RWPE1 (cell line): ENCODE measurements at regions not wholly inside any gene's neighbourhood (a gene's known extent, or its start where the extent isn't known, plus 50 kb on each side); places are given as distances from the start of the nearest gene placed in this dataset.

Experiments used
- CTCF ChIA-PET: fragments of 350-600 bp; sonication (Branson Sonifier 250); formaldehyde crosslinking; extraction: SDS; loops from one replicate; lab custom pipeline; 2021; lab: Yijun Ruan, JAX
- POLR2A ChIA-PET: fragments of 400-600 bp; formaldehyde crosslinking; extraction: SDS; loops from one replicate; lab custom pipeline; 2020; ENCODE audit warnings: antibody characterized with exemption; ENCODE audit not compliant: low non-redundant PET; lab: Yijun Ruan, JAX
- DNase-seq: peaks from one replicate; pipeline ENCODE4 v3.0.0; 2012; ENCODE audit warnings: low spot score
- H3K27ac ChIP-seq: fragments of 450-650 bp; 2 replicates; pipeline ENCODE4 v1.5.1; 2017
- TF ChIP-seq, protein P1 (sequence below): fragments of 450-650 bp; conservative IDR thresholded peaks from 2 replicates; pipeline ENCODE4 v1.5.1; 2017; ENCODE audit warnings: low read depth, mild to moderate bottlenecking

DNA sequence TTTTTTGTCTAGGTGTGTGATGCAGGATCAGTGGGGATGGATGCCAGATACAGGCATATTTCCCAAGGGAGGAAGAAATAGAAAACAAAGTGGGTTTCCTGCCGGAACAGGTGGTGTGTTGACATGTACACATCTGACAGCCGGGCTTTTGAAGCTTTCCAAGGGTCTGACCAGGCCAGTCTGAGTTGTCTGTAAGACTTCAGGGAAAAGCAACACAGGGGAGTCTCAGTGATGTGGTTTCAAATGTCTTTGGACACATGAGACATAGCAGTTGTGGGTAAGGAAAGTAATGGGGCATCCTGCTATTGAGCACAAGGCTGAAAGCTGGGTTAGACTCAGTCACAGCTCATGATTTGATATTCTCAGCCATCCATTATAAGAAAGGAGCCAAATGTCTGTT lies 274.9 kb downstream of the PIK3R1 start:
- H3K27ac ChIP-seq: no peak overlapping the region
- POLR2A ChIA-PET: no interaction called here
- CTCF ChIA-PET: interaction anchor here (0.5 to 0.6 kb wide), 2 partner anchors 10 to 277 kb away, joined by 3 to 4 read pairs; no protein-coding TSS in a partner anchor
- TF ChIP-seq, protein P1, sequence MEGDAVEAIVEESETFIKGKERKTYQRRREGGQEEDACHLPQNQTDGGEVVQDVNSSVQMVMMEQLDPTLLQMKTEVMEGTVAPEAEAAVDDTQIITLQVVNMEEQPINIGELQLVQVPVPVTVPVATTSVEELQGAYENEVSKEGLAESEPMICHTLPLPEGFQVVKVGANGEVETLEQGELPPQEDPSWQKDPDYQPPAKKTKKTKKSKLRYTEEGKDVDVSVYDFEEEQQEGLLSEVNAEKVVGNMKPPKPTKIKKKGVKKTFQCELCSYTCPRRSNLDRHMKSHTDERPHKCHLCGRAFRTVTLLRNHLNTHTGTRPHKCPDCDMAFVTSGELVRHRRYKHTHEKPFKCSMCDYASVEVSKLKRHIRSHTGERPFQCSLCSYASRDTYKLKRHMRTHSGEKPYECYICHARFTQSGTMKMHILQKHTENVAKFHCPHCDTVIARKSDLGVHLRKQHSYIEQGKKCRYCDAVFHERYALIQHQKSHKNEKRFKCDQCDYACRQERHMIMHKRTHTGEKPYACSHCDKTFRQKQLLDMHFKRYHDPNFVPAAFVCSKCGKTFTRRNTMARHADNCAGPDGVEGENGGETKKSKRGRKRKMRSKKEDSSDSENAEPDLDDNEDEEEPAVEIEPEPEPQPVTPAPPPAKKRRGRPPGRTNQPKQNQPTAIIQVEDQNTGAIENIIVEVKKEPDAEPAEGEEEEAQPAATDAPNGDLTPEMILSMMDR: no peak
- no peak for DNase-seq

DNA sequence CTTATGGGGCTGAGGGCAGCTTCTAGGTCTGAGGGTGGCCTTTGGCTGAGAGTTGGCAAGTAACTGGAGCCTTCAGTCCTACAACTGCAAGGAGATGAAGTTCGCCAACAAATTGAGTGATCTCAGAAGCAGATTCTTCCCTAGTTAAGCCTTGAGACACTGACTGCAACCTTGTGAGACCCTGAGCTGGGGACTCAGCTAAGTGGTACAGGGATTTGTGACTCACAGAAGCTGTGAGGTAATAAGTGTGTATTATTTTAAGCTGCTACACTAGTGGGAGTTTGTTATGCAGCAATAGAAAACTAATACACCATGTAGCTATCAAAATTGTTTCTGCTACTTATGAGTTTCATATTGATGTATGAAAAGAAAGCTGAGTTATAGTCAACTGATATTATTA lies 279.2 kb downstream of the PIK3R1 start:
- no peak for DNase-seq
- ChIA-PET POLR2A (no interaction called here), CTCF (interaction anchor here (0.6 kb wide), 1 partner anchor 11 kb away, joined by 4 read pairs; no protein-coding TSS in a partner anchor)
- H3K27ac ChIP-seq: no peak overlapping the region
- TF ChIP-seq, protein P1: no peak

DNA sequence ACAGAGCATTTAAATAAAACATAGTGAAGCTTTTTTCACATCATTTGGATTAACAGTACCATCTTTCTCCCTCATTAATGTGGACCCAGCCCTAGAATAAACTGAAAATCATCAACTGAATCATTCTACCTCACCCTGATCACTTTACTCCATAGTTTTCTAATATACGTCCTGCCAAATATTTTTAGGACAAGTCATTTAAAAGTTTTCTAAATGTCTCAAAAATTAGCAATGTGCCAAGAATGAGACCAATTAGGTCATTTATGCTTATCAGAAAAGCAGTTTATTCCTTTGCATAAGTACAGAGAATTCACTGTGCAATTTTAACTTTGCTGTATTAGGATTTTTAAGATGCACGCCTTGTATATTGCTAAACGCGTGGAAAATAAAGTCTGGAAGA lies 284.4 kb downstream of the PIK3R1 start:
- peak; percentile 27 for DNase-seq
- CTCF ChIA-PET: interaction anchor here (0.6 kb wide), 1 partner anchor 23 kb away, joined by 3 read pairs; no protein-coding TSS in a partner anchor
- POLR2A ChIA-PET: no interaction called here
- H3K27ac ChIP-seq: peak overlapping the region; percentile 67; the same call in 1 of the 2 replicates
- TF ChIP-seq, protein P1: no peak

DNA sequence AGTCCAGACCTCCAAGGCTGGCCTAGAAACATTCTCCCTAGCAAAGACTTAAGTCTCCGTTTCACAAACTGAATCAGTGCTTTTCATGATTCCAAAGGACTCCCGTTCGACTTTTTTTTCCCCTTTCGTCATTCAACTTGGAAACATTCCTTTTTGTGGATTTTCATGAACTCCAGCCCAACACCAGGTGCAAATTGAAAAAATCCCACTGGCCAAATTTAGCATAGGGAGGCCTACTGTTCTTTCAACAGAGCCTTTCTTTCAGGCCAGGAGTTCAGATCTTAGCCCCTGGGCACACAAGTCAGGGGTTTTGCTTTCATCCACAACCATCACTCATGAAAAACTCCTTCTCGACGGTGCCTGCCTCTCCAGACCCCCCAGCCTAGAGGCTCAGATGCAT lies 285.3 kb downstream of the PIK3R1 start:
- ChIA-PET CTCF (no interaction called here), POLR2A (no interaction called here)
- TF ChIP-seq, protein P1: no peak
- no peak overlapping the region for H3K27ac ChIP-seq
- no peak for DNase-seq

DNA sequence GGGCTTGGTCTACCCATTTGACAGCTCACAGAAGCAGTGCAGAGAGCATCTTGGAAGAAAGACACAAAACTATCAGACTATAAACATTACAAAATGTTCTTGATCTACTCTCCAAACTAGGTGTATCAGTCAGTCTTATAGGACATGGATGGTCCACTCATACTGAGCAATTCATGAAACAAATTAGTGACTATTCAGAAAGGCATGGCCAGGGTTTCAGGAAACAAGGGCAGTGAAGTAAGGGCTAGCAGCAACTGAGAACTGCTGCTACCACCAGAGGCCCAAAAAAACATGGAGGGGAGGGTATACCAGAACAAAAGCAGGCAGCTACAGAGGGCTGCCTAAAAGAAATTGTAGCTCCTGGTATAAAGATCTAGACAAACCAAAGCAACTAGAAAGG lies 287.0 kb downstream of the PIK3R1 start:
- no peak overlapping the region for H3K27ac ChIP-seq
- CTCF ChIA-PET: no interaction called here
- TF ChIP-seq, protein P1: no peak
- POLR2A ChIA-PET: no interaction called here
- no peak for DNase-seq

DNA sequence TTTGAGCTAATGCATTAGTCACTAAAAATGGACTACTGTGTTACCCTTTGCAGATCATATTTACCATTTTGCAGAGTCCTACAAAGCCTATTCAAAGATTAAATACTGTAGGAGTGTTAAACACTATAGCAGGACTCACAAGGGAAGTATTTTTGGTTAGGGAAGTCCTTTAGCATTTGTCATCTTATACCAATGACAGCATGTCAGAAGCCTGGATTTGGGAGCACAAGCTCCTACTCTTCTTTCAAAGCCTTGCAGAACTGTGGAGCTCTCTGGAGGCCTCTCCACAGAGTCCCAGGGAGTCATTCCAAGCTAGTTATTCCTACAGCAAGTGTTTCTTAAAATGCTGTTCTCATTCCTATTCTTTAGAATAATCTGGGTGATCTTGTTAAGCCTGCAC lies 288.8 kb downstream of the PIK3R1 start:
- TF ChIP-seq, protein P1: no peak
- H3K27ac ChIP-seq: no peak overlapping the region
- ChIA-PET POLR2A (no interaction called here), CTCF (no interaction called here)
- no peak for DNase-seq
